BLaER1 (cell line): ENCODE measurements at regions not wholly inside any gene's neighbourhood (a gene's known extent, or its start where the extent isn't known, plus 50 kb on each side); places are given as distances from the start of the nearest gene placed in this dataset.
"Not testable (repeated sequence)": the region's sequence is repeated elsewhere in the genome, so short reads cannot be mapped to it uniquely, and the experiment has no call there.

Experiments used
- H3K27ac ChIP-seq: shearing (Covaris generic); formaldehyde crosslinking; 2 replicates; pipeline ENCODE4 v1.8.1; 2022
- H3K27me3 ChIP-seq: shearing (Covaris generic); formaldehyde crosslinking; 2 replicates; pipeline ENCODE4 v1.8.1; 2022
- H3K36me3 ChIP-seq: shearing (Covaris generic); formaldehyde crosslinking; 2 replicates; pipeline ENCODE4 v1.8.1; 2022
- H3K4me1 ChIP-seq: shearing (Covaris generic); formaldehyde crosslinking; 2 replicates; pipeline ENCODE4 v1.8.1; 2022
- H3K4me2 ChIP-seq: shearing (Covaris generic); formaldehyde crosslinking; 2 replicates; pipeline ENCODE4 v1.8.1; 2022
- H3K4me3 ChIP-seq: shearing (Covaris generic); formaldehyde crosslinking; 2 replicates; pipeline ENCODE4 v1.8.1; 2022
- H3K9ac ChIP-seq: shearing (Covaris generic); formaldehyde crosslinking; 2 replicates; pipeline ENCODE4 v1.8.1; 2022
- H3K9me3 ChIP-seq: shearing (Covaris generic); formaldehyde crosslinking; 2 replicates; pipeline ENCODE4 v1.8.1; 2022
- H4K20me1 ChIP-seq: shearing (Covaris generic); formaldehyde crosslinking; 2 replicates; pipeline ENCODE4 v1.8.1; 2022
- Cebpa-rat ChIP-seq: shearing (Covaris generic); IDR thresholded peaks from 2 replicates; pipeline ENCODE4 v1.8.1; 2022

DNA sequence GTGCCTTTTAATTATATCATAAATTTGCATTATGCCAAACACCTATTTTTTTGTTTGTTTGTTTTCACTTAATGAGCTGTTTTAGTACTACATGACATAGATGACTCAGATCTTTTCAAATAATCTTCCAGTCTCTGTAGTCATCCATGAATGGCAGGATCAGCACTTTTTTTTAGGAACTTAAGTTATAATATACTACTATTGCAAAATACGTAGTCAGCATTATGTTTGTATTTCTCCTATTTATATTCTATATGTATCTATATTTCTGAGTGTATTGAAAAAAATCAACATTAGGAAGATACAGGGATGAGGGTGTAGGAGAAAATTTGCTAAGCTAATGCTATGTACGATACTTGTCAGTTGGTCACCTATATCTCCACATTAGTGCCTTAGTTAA lies 773.1 kb upstream of the AGA start:
- Histone ChIP-seq H3K9ac (no peak overlapping the region), H3K4me1 (no peaks in the 10 kb centered on the region), H3K36me3 (no peaks in the 10 kb centered on the region), H3K9me3 (no peaks in the 10 kb centered on the region), H3K27ac (no peak overlapping the region), H3K4me3 (no peak overlapping the region), H3K27me3 (no peaks in the 10 kb centered on the region), H4K20me1 (no peaks in the 10 kb centered on the region), H3K4me2 (no peak overlapping the region)
- TF ChIP-seq Cebpa-rat: no peak

DNA sequence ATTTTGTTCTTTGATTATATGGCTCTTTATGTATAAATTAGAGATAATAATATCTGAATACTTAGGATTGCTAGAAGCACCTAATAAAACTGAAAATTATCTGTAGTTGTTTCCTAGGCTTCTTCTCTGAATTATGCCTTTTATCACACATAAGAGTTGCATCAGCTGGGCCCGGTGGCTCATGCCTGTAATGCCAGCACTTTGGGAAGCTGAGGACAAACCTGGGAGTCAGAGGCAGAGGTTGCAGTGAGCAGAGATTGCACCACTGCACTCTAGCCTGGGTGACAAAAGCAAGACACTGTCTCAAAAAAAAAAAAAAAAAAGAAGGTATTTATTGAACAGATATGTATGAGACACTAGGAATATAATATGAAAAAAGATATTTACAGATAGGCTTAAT lies 773.5 kb upstream of the AGA start:
- Histone ChIP-seq H3K9ac (no peak overlapping the region), H3K27ac (no peak overlapping the region), H3K4me1 (no peaks in the 10 kb centered on the region), H4K20me1 (no peaks in the 10 kb centered on the region), H3K4me3 (no peak overlapping the region), H3K4me2 (no peak overlapping the region), H3K27me3 (no peaks in the 10 kb centered on the region), H3K9me3 (no peaks in the 10 kb centered on the region), H3K36me3 (no peaks in the 10 kb centered on the region)
- TF ChIP-seq Cebpa-rat: no peak

- H3K4me3 ChIP-seq, H3K4me1 ChIP-seq, H3K9me3 ChIP-seq, H3K27ac ChIP-seq, H4K20me1 ChIP-seq, H3K4me2 ChIP-seq, H3K36me3 ChIP-seq, H3K9ac ChIP-seq, H3K27me3 ChIP-seq: not testable (repeated sequence)
Observed at GRCh38 chr4:178226421-178226820, 784.2 kb upstream of the AGA start.

DNA sequence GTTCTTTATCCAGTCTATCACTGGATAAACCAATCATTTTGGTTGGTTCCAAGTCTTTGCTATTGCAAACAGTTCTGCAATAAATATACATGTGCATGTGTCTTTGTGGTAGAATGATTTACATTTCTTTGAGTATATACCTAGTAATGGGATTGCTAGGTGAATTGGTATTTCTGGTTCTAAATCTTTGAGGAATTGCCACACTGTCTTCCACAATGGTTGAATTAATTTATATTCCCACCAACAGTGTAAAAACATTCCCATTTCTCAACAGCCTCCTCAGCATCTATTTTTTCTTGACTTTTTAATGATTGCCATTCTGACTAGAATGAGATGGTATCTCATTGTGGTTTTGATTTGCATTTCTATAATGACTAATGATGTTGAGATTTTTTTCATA lies 791.7 kb upstream of the AGA start:
- H3K36me3 ChIP-seq: no peaks in the 10 kb centered on the region

GRCh38 chr4:178240891-178241290 lies 798.7 kb upstream of the AGA start:
- no peaks in the 10 kb centered on the region for H3K36me3 ChIP-seq
- H3K4me1 ChIP-seq: no peaks in the 10 kb centered on the region
- H3K27me3 ChIP-seq: no peaks in the 10 kb centered on the region
- H3K27ac ChIP-seq: no peak overlapping the region
- H3K9me3 ChIP-seq: peaks cover 23% of the 10 kb centered on the region
- TF ChIP-seq Cebpa-rat: no peak
- no peak overlapping the region for H3K4me3 ChIP-seq
- H4K20me1 ChIP-seq: no peaks in the 10 kb centered on the region
- no peak overlapping the region for H3K9ac ChIP-seq
- no peak overlapping the region for H3K4me2 ChIP-seq

More for the DNA sequence above, 791.7 kb upstream of the AGA start:
- H3K9me3 ChIP-seq: peaks cover 5% of the 10 kb centered on the region
- H3K4me1 ChIP-seq: no peaks in the 10 kb centered on the region
- no peak overlapping the region for H3K9ac ChIP-seq
- H3K4me3 ChIP-seq: no peak overlapping the region
- no peak overlapping the region for H3K4me2 ChIP-seq
- H3K27me3 ChIP-seq: no peaks in the 10 kb centered on the region
- no peak overlapping the region for H3K27ac ChIP-seq
- H4K20me1 ChIP-seq: no peaks in the 10 kb centered on the region
- TF ChIP-seq Cebpa-rat: no peak

GRCh38 chr4:178241601-178242118 lies 799.4 kb upstream of the AGA start:
- Histone ChIP-seq H3K27me3 (no peaks in the 10 kb centered on the region), H3K4me3 (no peak overlapping the region)
- no peak for TF ChIP-seq Cebpa-rat

DNA sequence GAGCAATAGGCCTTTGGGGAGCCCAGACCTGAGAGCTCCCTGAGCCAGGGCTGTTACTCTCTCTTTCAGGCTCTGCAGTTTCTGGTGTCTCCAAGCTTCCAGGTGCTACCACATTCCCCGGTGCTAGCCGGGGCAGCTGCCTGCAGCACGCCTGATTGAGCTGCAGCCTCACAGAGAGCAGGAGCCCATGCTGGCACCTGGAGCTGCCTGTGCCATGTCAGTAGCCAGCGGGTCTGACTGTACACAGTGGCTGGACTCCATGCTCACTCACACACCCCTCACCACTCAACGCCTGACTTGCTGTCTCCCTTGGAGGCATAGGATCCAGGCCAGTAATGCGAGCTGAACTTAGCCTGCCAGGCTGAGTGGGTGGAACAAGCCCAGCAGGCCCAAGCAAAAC lies 800.4 kb upstream of the AGA start:
- Histone ChIP-seq H3K4me2 (no peak overlapping the region), H3K9ac (no peak overlapping the region), H3K27me3 (no peaks in the 10 kb centered on the region), H3K9me3 (peaks cover 23% of the 10 kb centered on the region), H4K20me1 (no peaks in the 10 kb centered on the region), H3K27ac (no peak overlapping the region), H3K4me1 (no peaks in the 10 kb centered on the region), H3K36me3 (no peaks in the 10 kb centered on the region), H3K4me3 (no peak overlapping the region)
- no peak for TF ChIP-seq Cebpa-rat

More at GRCh38 chr4:178241601-178242118, 799.4 kb upstream of the AGA start:
- no peaks in the 10 kb centered on the region for H3K4me1 ChIP-seq
- no peak overlapping the region for H3K27ac ChIP-seq
- peaks cover 23% of the 10 kb centered on the region for H3K9me3 ChIP-seq
- no peak overlapping the region for H3K9ac ChIP-seq
- H3K4me2 ChIP-seq: no peak overlapping the region
- no peaks in the 10 kb centered on the region for H4K20me1 ChIP-seq
- H3K36me3 ChIP-seq: no peaks in the 10 kb centered on the region

- H4K20me1 ChIP-seq: no peaks in the 10 kb centered on the region
- no peaks in the 10 kb centered on the region for H3K4me1 ChIP-seq
- H3K9me3 ChIP-seq: peaks cover 23% of the 10 kb centered on the region
- no peak for TF ChIP-seq Cebpa-rat
- no peak overlapping the region for H3K9ac ChIP-seq
- H3K4me3 ChIP-seq: no peak overlapping the region
- H3K36me3 ChIP-seq: no peaks in the 10 kb centered on the region
- no peak overlapping the region for H3K4me2 ChIP-seq
- H3K27me3 ChIP-seq: no peaks in the 10 kb centered on the region
- no peak overlapping the region for H3K27ac ChIP-seq
Observed at GRCh38 chr4:178244785-178245184, 802.5 kb upstream of the AGA start.

DNA sequence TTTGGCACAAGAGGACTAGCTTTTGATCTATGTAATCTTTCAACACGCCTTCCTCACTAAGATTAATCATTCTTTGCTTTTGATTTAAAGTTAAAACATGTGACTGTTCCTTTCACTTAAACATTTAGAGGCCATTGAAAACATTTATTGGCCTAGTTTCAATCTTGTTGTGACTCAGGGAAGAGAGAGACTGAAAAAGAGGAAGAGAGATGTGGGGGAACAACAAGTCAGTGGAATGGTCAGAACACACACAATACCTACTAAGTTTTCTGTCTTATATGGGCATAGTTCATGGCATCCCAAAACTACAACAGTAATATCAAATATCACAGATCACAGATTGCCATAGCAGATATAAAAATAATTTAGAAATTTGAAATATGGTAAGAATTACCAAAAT lies 812.9 kb upstream of the AGA start:
- no peak for TF ChIP-seq Cebpa-rat
- H3K4me3 ChIP-seq: no peak overlapping the region
- H3K9me3 ChIP-seq: peaks cover 6% of the 10 kb centered on the region; the same call in 1 of the 2 replicates
- H4K20me1 ChIP-seq: no peaks in the 10 kb centered on the region
- H3K4me1 ChIP-seq: no peaks in the 10 kb centered on the region
- H3K27ac ChIP-seq: no peak overlapping the region
- H3K36me3 ChIP-seq: no peaks in the 10 kb centered on the region
- H3K4me2 ChIP-seq: no peak overlapping the region
- H3K27me3 ChIP-seq: no peaks in the 10 kb centered on the region
- H3K9ac ChIP-seq: no peak overlapping the region

GRCh38 chr4:178258603-178259002 lies 816.4 kb upstream of the AGA start:
- Histone ChIP-seq H3K4me1 (no peaks in the 10 kb centered on the region), H3K36me3 (no peaks in the 10 kb centered on the region), H3K27me3 (no peaks in the 10 kb centered on the region), H3K4me3 (no peak overlapping the region), H3K9ac (no peak overlapping the region), H3K4me2 (no peak overlapping the region), H4K20me1 (no peaks in the 10 kb centered on the region), H3K9me3 (peaks cover 6% of the 10 kb centered on the region; the same call in 1 of the 2 replicates), H3K27ac (no peak overlapping the region)
- no peak for TF ChIP-seq Cebpa-rat

- H3K9me3 ChIP-seq: 0 out of 2 replicates have a peak, but pooled peaks cover under 1% of the 10 kb centered on the region
- no peaks in the 10 kb centered on the region for H3K4me1 ChIP-seq
- no peaks in the 10 kb centered on the region for H3K27me3 ChIP-seq
- no peaks in the 10 kb centered on the region for H4K20me1 ChIP-seq
- H3K36me3 ChIP-seq: no peaks in the 10 kb centered on the region
- H3K4me3 ChIP-seq: no peak overlapping the region
- H3K27ac ChIP-seq: no peak overlapping the region
- no peak overlapping the region for H3K4me2 ChIP-seq
- no peak for TF ChIP-seq Cebpa-rat
- H3K9ac ChIP-seq: no peak overlapping the region
Observed at GRCh38 chr4:178259566-178259965, 817.3 kb upstream of the AGA start.
